NCI-H2107 treated with DMSO at 0.1 percent for 48 hours (cell line): ENCODE measurements at regions not wholly inside any gene's neighbourhood (a gene's known extent, or its start where the extent isn't known, plus 50 kb on each side); places are given as distances from the start of the nearest gene placed in this dataset.

Experiments used
- DNase-seq: peaks from one replicate; lab custom pipeline; 2025; ENCODE audit not compliant: unreplicated experiment; lab: John Stamatoyannopoulos, UW

DNA sequence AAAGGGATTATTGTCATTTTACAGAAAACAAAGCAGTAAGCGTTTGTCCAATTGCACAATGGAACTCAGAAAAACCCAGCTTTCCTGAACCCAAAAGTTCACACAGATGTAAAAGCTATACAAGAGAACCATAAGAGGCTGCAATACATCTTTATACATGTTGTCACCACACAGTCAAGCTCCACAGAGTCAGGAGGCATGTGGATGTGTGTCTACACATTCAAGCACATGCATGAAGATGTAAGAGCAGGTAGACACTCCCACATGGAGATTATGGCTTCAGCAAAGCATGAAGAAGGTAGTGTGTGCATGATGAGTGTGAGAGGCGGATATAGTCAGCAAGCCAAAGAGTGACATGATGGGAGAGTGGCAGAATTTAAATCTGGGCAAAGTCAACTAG, 124.7 kb upstream of the THBS1 start:
- DNase-seq, result no peak

DNA sequence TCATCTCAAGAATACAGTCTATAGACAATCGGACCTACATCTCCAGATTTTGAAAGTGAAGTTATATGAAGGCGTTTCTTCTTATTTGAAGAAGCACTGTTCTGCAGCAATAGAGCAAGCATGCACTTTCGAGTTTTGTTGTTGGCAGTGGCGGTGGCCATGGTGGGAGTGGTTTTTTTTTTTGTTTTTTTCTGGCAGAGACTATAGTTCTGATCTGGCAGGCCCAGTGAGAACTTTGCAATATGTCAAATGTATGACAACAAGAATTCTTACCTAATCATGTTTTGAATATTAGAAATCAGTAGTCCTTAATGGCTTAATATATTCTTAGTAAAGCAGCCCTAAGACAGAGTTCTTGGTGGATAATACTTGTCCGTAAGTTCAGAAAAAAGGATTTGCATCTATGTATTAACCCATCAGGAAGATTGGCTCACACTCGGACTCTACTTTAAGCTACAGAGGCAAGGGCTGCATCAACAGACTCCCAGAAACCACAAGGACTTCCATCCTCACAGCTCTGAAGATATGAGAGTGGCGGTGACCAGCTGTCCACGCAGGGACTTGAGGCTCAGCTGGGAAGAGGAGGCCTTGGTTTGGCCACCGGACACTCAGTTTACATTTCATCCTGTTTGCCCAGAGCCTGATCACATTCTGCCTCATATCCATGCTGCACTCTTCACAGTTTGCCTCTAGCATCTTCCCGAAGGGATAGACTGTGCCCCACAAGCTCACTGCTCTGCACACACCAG, 124.1 kb upstream of the THBS1 start:
- no peak for DNase-seq

DNA sequence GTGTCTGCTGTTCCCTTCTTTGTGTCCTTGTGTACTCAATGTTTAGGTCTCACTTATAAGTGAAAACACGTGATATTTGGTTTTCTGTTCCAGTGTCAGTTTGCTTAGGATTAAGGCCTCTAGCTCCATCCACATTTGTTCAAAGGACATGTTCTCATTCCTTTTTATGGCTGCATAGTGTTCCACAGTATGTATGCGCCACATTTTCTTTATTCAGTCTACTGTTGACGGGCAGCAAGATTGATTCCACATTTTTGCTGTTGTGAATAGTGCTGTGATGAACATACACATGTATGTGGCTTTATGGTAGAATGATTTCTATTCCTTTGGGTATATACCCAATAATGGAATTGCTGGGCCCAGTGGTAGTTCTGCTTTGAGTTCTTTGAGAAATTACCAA, 122.7 kb upstream of the THBS1 start:
- no peak for DNase-seq

GRCh38 chr15:39459548-39459947, 121.3 kb upstream of the THBS1 start:
- DNase-seq, result no peak

- DNase-seq, result no peak
Measured at GRCh38 chr15:39460748-39461147, 120.1 kb upstream of the THBS1 start.

- no peak for DNase-seq
Measured at GRCh38 chr15:39461536-39462130, 119.2 kb upstream of the THBS1 start.

DNA sequence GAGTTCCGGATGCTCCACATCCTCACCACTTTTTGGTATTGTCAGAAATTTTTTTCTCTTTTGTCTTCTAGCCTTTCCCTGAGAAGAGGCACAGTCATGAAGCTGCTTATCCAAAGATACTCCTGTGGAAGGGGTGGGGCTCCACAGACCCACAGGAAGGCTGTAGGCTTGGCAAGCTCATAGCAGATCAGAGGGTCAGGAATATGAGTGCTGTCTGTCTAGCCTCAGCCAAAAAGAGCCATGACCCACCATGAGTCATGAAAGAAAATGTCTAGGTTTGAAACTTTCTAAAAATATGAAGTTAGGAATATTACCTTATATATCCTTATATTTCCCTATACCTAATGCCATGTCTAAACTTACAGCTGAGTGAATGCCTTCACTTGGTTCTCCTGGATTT, 118.2 kb upstream of the THBS1 start:
- DNase-seq, result no peak

DNA sequence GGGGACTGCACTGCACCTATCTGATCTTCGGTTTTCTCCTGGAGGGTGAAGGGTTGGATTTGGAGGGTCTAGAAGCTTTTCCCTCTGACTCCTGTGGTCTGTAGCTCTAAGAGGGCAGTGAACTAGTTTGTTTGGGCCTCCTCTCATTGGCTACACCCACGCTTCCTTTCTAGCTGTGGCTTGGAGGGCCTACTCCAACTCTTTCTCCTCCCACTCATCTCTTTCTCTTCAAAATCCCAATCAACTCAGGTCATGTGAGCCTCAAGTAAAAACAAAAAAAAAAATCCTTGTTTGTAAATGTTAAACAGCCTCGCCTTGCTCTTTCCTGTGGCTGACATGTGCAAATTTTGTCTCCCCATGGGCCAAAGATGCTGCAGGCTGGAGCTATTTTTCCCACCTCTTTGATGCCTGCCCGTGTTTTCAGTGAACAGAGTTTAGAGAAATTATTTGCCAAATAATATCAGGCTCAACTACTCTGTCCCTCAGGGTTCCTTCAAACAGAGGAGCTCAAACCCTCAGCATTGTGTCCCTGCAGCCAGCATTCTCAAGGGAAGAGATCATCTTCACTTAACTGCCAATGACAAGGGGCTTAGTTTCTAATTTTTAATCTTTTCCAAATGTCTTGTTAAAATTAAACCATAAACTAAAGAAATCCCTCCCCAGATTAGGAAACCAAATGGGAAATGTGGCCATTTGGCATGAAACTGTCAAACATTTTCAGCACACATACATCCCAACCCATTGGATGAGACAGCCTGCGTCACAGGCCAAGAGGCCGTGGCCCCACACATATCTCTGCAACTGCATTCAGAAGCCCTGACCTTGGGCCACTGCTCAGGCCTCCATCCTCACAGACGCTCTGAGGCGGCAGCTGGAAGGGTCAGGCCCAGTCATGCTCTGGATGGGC, 114.8 kb upstream of the THBS1 start:
- DNase-seq, result no peak

DNA sequence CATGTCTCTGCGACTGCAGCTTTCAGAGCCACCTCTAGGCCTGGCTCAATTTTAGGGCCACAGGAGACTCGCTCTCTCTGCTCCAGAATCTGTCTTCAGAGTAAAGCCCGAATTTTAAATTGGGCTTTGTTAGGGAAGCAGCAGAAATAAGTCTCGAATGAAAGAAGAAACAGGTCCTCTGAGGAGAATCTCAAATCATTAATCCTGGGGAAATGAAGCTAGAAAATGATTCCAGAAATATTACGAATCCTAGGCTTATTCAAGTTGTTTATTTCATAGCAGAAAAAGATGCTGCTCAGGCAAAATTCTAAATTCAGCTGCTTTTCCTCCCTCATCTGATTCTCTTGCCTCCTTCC, 114.2 kb upstream of the THBS1 start:
- no peak for DNase-seq

DNA sequence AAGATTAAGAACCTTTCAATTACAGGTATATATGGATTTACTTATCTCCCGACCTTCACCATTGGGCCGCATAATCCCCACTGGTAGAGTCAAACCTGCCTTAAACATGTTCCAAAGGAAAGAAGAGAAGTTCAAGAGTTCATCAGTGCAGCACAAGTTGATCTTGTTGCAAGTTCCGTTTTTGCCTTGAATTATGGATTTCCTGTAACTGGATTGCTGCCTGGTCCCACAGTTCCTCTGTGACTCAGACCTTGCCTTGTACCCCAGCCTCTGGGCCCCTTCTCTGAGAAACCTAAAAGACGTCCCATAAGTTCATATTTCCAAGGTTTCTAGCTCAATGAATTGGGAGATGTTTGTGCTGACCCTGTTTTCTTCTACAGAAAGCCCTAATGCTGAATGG, 112.5 kb upstream of the THBS1 start:
- DNase-seq, result no peak

DNA sequence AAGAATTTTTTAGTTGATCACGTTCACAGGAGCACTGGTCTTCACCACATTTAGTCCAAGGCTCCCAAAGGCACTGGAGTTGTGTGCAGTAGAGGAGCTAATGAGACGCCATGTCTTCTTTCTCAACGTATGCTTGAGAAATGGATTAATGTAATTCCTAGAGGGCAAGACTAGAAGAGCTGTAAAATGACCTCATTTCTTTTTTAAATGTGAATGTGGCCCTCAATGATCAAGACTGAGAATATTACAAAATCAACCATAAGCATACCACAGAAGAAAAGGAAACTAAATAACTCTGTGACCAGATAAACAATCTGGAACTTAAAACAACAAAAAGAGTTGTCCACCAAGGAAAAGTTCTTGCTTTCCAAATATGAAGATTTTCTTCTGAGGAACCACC, 112.1 kb upstream of the THBS1 start:
- no peak for DNase-seq

DNA sequence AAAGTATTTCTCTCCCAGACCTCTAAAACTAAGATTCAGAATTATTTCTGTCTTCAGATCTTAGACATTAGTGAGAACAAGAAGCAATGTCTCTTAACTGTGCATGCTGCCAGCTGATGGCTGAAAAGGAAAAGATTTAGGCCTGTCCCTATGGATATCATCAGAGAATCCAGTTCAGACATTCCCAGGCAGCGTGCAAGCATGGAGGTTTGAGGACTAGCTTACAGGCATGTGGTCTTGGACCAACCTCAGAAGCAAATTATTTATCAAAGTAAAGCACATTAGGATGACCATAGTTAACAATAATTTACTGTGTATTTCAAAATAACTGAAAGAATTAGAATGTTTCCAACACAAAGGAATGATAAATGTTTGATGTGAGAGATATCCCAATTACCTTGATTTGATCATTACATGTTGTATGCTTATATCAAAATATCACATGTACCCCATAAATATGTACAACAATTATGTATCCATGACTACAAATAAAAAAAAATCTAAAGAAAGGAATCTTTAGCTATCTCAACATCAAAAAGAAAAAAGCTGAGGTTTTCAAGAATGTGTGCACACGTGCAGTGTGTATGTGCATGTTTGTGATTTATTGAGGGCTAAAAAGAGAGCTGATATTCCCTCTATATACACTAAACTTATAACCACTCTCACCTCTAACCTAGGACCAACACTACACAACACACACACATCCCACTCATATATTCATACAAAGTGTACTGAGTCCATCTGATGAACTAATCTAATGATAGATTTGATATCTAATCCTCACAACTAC, 108.9 kb upstream of the THBS1 start:
- DNase-seq, result no peak

- no peak for DNase-seq
Measured at GRCh38 chr15:39472621-39473297, 108.1 kb upstream of the THBS1 start.

DNA sequence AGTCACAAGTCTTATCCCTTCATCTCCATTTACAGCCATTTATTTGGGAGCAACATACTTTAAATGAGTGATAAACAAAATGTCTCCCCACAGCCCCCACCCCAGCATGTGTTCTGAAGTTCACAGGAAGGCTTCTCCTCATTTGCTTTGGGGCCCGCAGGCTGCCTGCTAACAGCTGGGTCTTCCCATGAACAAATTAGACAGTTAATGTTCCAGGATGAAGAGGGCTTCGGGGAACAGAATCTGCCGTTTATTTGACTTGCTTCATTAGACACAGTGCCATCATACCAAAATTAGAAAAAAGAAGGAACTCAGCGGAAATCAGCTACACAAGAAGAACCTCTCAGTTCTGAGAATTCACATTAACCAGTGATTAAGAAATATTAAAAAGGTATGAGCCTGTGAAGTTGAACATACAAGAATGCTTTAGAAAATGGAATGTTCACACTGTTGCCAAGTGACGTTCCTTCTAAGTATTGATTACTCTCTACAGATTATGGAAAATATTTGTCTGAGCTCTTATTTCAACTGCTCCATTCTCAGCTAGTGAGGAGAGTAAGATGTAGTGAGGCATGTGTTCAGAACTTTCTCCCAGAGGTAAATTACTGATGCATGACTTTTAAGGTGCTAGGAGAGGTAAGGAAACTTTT, 107.5 kb upstream of the THBS1 start:
- DNase-seq, result no peak

- no peak for DNase-seq
Measured at GRCh38 chr15:39474657-39475056, 106.2 kb upstream of the THBS1 start.

- DNase-seq, result no peak
Measured at GRCh38 chr15:39478996-39479395, 101.9 kb upstream of the THBS1 start.

GRCh38 chr15:39479911-39480310, 101.0 kb upstream of the THBS1 start:
- no peak for DNase-seq

DNA sequence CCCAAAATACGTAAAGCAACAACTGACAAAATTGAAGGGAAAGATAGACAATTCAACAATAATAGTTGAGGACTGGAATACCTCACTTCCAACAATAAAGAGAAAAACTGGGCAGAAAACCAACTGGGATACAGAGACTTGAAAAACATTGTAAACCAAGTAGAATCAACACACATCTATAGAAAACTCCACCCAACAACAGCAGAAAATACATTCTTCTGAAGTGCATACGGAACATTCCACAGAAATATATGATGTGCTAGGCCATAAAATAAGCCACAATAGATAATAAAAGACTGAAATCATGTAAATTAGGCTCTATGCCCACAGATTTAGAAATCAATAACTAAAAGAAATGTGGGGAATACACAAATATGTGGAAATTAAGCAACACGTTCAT, 98.4 kb upstream of the THBS1 start:
- DNase-seq, result no peak

- no peak for DNase-seq
Measured at GRCh38 chr15:39486621-39487457, 94.0 kb upstream of the THBS1 start.

DNA sequence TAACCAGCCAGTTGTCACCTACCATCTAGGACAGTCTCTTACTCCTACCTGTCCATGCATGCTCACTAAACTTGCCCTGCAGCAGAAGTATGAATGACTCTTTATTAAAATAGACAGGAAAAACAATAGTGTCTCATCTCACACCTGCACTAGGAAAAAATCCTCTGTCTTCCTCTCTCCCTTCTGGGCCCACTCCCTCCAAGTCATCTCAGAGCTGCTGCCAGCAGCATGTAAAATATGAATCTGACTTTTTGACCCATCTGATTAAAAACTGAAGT, 93.5 kb upstream of the THBS1 start:
- DNase-seq, result no peak
